Central memory CD8-positive, alpha-beta T cell (primary cell): ENCODE measurements at regions not wholly inside any gene's neighbourhood (a gene's known extent, or its start where the extent isn't known, plus 50 kb on each side); places are given as distances from the start of the nearest gene placed in this dataset.

ENCODE experiments used
- ATAC-seq: fragments of 150-1000 bp; cut with Tn5 transposase; replicated peaks from 2 replicates; pipeline ENCODE4 v1.10.0; 2022; ENCODE audit warnings: mild to moderate bottlenecking, moderate FRiP score, moderate number of reproducible peaks; ENCODE audit not compliant: poor library complexity, severe bottlenecking; ENCODE audit errors: extremely low read depth
- DNase-seq, 2 donors: peaks; one replicate each; pipeline ENCODE4 v3.0.0; 2021; ENCODE audit warnings: low spot score in 2 of 2
- H3K27ac Mint-ChIP-seq: one replicate; pipeline ENCODE4 v1.8.0; 2022; ENCODE audit warnings: low read depth, mild to moderate bottlenecking, moderate library complexity, mixed read lengths
- H3K27me3 Mint-ChIP-seq: one replicate; pipeline ENCODE4 v1.8.0; 2022; ENCODE audit warnings: mixed read lengths
- H3K36me3 Mint-ChIP-seq: one replicate; pipeline ENCODE4 v1.8.0; 2022; ENCODE audit warnings: mild to moderate bottlenecking, moderate library complexity, mixed read lengths; ENCODE audit not compliant: insufficient read depth
- H3K4me1 Mint-ChIP-seq: one replicate; pipeline ENCODE4 v1.8.0; 2022; ENCODE audit warnings: mixed read lengths
- H3K4me3 Mint-ChIP-seq: one replicate; pipeline ENCODE4 v1.8.0; 2022; ENCODE audit warnings: mild to moderate bottlenecking, moderate library complexity, mixed read lengths
- H3K9me3 Mint-ChIP-seq: one replicate; pipeline ENCODE4 v1.8.0; 2022; ENCODE audit warnings: mixed read lengths

DNA sequence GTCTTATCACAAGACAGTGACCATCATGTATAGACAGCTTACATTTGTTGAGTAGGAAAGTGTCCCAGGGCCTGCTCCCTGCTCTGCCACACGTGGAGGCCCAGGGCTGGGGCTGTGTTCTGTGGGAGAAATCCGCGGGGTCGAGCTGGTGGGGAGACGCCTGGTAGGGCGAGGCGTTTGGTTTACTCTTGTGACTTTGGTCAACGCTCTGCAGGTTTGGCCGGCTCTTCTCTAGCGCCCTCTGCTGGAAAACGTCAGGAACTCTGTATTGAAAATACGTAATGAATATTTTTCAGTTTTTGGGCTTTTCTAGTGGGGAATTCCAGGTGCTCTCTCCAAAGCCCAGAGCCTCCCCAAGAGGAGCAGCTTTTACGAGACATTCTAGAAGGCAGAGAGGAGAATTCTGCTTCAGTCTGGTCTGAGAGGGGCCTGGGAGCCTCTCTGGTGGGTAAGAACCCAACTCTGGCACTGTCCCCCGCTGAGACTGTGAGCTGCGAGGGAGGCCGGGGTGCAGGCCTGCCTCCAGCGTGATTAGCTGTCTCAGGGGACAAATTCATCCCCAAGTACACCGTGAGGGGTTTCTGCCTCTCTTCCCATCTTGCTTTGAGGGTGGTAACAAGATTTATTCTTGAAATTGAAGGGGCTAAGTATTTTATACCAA is 112.6 kb upstream of the RALGAPA2 start:
- peaks cover 39% of the 10 kb centered on the region for H3K27me3 Mint-ChIP-seq
- H3K27ac Mint-ChIP-seq = no peak overlapping the region
- no peaks in the 10 kb centered on the region for H3K4me1 Mint-ChIP-seq
- H3K9me3 Mint-ChIP-seq = no peaks in the 10 kb centered on the region
- peak; percentile 17 to 19 for DNase-seq
- no peak overlapping the region for H3K4me3 Mint-ChIP-seq
- H3K36me3 Mint-ChIP-seq = no peaks in the 10 kb centered on the region
- ATAC-seq = no peak

DNA sequence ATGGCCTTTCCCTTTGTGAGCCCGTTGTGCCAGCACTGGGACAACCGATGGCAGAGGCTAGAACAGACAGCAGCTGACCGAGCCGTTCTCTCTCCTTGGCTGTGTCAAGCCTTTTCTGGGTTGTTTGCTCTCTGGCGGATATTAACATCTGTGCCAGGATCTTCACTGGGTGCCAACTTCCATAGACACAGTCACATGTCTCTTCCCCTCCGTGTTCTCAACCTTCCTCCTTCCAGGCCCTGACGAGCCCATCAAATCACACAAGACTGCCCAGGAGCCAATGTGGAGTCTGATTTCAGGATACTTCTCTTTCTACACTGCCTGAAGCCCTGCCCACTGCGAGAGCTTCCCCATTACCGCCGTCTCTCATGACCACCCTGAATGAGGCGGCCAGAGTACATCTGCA is 111.0 kb upstream of the RALGAPA2 start:
- ATAC-seq = no peak
- Mint-ChIP-seq H3K36me3 (no peaks in the 10 kb centered on the region), H3K4me3 (no peak overlapping the region), H3K4me1 (no peaks in the 10 kb centered on the region), H3K27me3 (peaks cover 39% of the 10 kb centered on the region), H3K9me3 (no peaks in the 10 kb centered on the region), H3K27ac (no peak overlapping the region)
- no peak for DNase-seq

DNA sequence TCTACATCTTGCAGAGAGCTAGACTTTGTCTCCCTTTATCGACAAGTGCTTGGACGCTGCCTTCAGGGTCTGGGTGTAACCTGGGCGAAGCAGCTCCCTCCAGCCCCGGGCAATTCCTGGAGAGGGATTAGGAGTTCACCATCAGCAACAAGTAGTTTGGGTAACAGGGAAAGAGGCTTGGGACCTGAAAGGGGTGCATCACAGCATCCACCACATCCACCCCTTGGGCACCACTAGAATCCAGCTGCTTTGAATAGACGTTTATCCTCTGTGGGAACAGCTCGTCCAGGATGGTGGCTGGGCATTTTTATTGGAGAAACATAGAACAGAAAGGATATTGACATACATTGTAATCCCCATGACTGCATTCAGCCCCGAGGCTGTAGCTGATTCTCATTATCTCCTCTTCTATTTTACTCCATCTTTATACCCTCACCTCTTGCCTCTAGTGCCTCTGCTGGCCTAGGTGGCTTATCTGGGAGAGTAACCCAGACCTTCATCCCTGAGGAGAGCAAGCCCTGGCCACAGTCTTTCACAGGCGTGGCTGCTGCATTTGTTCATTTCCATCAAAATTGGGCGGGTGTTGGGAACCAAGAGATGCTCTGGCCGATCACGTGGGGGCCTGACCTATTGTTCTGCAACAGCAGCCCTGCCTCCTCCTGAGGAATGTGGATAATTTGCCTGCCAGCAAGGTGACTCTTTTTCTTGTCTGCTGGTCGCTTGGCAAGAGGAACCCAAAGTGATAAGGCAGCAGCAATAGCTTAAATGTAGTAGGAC is 109.2 kb upstream of the RALGAPA2 start:
- ATAC-seq (no peak), DNase-seq (no peak)
- Mint-ChIP-seq H3K27ac (no peak overlapping the region), H3K36me3 (no peaks in the 10 kb centered on the region), H3K4me3 (no peak overlapping the region), H3K27me3 (peaks cover 39% of the 10 kb centered on the region), H3K4me1 (no peaks in the 10 kb centered on the region), H3K9me3 (no peaks in the 10 kb centered on the region)

DNA sequence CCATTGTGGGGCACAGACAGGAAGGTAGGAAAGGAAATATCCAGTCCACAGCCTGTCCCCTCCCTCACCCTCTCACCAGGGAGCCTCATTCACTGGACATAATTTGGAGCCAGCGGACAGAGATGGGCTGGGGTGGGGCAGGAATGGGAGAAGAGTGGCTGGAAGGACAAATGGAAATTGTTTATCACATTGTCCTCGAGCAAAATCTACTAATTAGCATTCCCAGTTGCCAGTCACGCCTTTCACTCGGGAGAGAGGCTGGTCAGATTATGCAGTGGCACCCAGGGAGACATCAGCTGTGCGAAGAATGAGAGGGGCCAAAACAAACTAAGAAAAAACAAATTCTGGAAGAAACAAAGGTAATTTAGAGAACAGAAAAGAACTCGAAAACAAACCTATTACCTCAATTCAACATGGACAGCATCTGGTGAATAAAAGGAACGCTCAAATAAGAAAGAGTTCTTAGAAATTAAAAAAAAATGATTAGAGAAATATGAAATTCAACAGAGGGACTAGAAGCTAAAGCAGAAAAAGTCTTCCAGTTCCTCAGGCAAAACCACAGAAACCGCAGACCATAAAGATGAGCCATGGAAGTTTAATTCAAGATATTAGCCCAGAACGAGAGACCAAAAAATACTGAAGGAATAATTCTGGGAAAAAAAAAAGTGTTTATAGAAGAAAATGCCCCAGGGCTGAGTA is 108.5 kb upstream of the RALGAPA2 start:
- ATAC-seq (no peak), DNase-seq (no peak)
- H3K9me3 Mint-ChIP-seq = no peaks in the 10 kb centered on the region
- H3K4me3 Mint-ChIP-seq = no peak overlapping the region
- H3K27me3 Mint-ChIP-seq = peaks cover 32% of the 10 kb centered on the region
- no peaks in the 10 kb centered on the region for H3K4me1 Mint-ChIP-seq
- H3K36me3 Mint-ChIP-seq = no peaks in the 10 kb centered on the region
- H3K27ac Mint-ChIP-seq = no peak overlapping the region

DNA sequence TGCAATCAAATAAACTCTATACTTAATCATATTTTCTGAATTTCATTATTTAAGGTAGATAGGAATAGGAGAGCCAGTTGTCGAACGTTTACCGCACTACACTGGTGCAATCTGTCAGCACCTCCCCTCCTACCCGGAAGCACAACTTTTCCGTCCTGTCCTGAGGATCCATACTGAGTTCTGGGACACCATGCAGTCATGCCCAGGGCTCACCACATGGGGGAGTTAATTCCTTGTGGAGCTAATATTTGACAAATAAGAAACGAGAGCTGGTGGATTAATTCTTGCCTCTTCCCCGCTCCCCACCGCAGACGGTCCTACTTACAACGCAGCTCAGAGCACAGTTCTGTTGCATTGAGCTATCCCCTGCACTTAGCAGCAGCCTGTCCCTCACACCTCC is 107.7 kb upstream of the RALGAPA2 start:
- Mint-ChIP-seq H3K9me3 (no peaks in the 10 kb centered on the region), H3K36me3 (no peaks in the 10 kb centered on the region), H3K27me3 (peaks cover 38% of the 10 kb centered on the region), H3K27ac (no peak overlapping the region), H3K4me3 (no peak overlapping the region), H3K4me1 (no peaks in the 10 kb centered on the region)
- ATAC-seq (no peak), DNase-seq (no peak)

DNA sequence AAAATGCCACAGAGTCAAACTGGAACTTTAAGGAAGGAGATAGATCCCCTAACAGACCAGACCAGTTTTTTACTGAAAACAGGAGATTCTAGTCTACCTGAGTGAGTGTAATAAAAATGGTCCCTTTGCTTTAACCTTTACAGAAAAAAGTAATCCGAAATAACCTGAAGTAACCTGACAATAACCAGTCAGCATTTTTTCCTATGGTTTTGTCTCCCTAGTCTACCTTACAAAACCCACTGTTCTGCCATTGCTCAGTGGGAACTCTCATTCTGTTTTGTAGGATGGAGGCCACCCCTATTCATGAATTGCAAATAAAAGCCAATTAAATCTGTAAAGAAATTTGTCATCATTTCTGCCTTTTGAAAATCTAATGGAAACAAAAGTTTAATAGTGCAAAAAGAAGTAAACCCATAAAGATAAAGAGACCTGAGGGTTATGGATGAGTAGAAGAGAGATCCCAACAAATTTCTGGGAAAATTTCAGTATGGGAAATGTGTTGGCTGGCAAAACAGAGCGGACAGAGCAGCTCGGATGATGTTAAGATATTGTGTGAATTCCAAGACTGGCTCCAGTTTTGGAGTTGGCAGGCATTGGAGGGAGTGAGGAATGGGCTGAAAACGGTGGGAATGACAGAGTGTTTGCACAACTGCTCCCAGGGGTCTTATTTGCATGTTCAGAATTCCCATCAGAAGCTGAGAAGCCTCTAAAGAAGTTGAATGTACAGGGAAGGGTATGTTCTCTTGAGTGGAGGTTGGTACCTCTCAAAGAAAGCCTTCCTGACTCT is 104.7 kb upstream of the RALGAPA2 start:
- no peaks in the 10 kb centered on the region for H3K9me3 Mint-ChIP-seq

DNA sequence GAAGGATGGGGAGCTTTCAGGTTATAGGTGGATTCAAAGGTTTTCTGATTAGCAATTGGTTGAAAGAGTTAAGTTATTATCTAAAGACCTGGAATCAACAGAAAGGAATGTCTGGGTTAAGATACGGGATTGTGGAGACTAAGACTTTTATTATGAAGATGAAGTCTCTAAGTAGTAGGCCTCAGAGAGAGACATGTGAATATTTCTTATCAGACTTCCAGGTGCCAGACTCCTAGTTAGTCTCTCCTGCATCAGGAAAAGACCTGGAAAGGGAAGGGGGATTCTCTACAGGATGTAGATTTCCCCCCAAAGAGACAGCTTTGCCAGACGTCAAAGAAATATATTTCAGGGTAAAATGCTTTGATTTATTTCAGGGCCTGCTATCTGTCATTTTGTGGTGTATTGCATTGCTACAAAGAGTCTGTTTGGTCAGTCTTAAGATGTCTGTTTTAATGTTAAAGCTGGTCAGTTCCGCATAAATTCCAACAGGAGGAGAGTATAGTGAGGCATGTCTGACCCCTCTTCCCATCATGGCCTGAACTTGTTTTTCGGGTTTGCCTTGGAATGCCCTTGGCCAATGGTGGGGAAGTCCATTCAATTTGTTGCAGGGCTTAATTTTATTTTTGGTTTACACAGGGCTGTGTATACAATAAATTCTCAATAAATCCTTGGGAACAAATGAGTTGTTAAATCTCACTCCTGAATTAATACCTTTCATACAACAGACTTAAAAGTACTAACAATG is 103.4 kb upstream of the RALGAPA2 start:
- no peak overlapping the region for H3K27ac Mint-ChIP-seq
- no peak overlapping the region for H3K4me3 Mint-ChIP-seq
- no peaks in the 10 kb centered on the region for H3K4me1 Mint-ChIP-seq
- DNase-seq = no peak
- ATAC-seq = no peak
- no peaks in the 10 kb centered on the region for H3K36me3 Mint-ChIP-seq
- H3K9me3 Mint-ChIP-seq = no peaks in the 10 kb centered on the region
- peaks cover 47% of the 10 kb centered on the region for H3K27me3 Mint-ChIP-seq

More for the DNA sequence above, 104.7 kb upstream of the RALGAPA2 start:
- Mint-ChIP-seq H3K27ac (no peak overlapping the region), H3K4me1 (no peaks in the 10 kb centered on the region), H3K27me3 (peaks cover 40% of the 10 kb centered on the region), H3K4me3 (no peak overlapping the region), H3K36me3 (no peaks in the 10 kb centered on the region)
- DNase-seq (no peak), ATAC-seq (no peak)

DNA sequence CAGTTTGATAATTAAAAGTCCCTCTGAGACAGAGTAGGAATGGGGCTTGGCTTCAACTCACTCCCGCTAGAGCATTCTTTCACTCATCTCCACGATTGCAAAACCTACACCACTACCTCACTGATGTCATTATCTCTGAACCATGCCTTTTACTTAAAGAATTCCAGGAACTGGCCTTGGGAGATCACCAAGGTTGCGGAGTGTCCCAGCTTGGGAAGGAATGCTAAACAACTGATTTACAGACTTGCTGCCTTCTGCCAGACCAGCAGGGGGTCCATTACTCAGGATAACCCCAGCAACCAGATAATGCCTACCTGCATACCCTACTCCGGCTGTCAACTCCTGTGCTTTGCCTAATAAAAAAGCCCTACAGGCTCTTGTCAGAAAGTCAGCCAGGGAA is 102.2 kb upstream of the RALGAPA2 start:
- Mint-ChIP-seq H3K27me3 (peaks cover 53% of the 10 kb centered on the region), H3K4me3 (no peak overlapping the region), H3K36me3 (no peaks in the 10 kb centered on the region), H3K27ac (no peak overlapping the region), H3K9me3 (no peaks in the 10 kb centered on the region), H3K4me1 (no peaks in the 10 kb centered on the region)
- no peak for DNase-seq
- ATAC-seq = no peak

DNA sequence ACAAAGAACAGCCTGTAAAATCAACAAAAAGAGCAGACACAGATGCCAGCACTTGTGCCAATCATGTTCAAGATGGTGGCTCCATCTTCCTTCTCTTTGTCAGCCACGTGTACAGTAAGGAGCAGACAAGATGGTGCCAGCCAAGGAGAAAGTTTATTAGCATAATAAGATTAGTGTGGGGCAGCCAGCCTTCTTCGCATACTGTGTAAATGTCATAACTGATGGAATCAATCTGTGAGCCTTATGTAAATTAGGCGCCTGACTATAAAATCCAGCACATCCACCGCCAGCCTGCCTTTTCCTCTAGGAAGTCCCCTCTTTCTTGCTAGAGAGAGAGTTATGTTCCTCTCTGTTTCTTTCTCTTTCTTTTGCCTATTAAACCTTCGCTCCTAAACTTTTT is 99.7 kb upstream of the RALGAPA2 start:
- no peaks in the 10 kb centered on the region for H3K36me3 Mint-ChIP-seq
- H3K27me3 Mint-ChIP-seq = peaks cover 47% of the 10 kb centered on the region
- DNase-seq (no peak), ATAC-seq (no peak)
- H3K27ac Mint-ChIP-seq = no peak overlapping the region
- no peaks in the 10 kb centered on the region for H3K4me1 Mint-ChIP-seq
- no peaks in the 10 kb centered on the region for H3K9me3 Mint-ChIP-seq
- H3K4me3 Mint-ChIP-seq = no peak overlapping the region

DNA sequence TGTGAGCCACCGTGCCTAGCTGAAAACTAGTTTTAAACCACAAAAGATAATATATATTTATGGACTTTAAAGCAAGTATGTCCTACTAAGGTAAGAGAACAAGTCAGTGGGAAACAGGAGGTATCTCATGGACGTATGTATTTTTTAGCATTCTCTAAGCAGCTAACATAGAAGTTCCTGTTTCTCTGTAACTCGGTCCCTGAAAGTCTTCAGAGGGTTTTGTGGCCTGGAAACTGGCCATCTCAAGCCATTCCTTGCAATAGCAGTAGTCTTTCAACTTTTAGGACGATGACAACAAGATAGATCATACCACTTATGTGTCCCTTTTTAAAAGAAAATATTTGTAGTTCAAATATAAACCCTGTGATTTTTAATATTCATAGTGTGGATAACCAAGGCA is 95.6 kb upstream of the RALGAPA2 start:
- DNase-seq = no peak
- peaks cover 65% of the 10 kb centered on the region for H3K27me3 Mint-ChIP-seq
- no peaks in the 10 kb centered on the region for H3K4me1 Mint-ChIP-seq
- no peak for ATAC-seq
- no peak overlapping the region for H3K27ac Mint-ChIP-seq
- no peak overlapping the region for H3K4me3 Mint-ChIP-seq
- H3K36me3 Mint-ChIP-seq = no peaks in the 10 kb centered on the region
- no peaks in the 10 kb centered on the region for H3K9me3 Mint-ChIP-seq

DNA sequence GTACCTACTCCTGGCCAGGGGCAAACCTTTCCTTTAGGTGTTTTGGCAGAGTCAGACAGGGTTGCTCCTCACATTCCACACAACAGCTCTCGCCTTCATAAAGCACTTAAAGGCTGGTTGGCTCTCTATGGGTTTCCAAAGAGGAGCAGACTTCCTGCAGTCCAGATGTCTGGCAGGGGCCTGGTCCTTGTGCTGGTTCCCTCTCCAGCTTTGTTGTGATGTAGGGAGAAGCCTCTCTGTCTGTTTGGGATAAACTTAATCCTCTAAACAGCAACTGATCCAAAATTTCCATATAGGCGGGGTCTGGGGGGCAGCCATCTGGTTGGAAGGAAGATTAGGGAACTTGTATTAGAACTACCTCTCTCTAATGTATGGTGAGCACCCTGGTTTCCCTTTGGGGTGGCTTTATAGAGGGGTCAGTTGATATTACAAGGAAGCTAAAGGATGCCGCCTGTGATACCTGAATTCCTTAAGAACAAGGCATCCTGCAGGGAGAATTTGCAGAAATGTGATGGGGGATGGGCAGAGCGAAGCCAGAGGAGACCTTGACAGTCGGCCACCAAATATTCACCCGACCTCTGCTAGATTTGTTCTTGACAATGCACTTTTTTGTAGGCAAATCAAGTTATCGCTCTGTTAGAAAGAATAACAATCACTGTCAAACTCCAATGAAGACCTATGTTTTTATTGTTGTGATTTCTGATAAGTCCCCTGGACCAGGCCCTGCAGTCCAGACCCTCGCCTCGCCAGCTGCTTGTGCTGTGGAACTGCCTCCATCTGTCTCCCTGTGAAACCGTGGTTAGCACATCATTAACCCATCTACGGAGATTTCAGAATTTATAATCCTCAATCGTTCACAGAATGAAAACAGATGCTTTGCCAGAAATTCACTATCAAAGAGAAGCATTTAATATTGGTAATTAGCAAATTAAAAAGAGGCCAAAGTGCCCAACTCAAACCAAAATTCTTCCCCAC is 94.0 kb upstream of the RALGAPA2 start:
- Mint-ChIP-seq H3K4me1 (no peaks in the 10 kb centered on the region), H3K4me3 (no peak overlapping the region), H3K27me3 (peaks cover 55% of the 10 kb centered on the region), H3K27ac (no peak overlapping the region), H3K36me3 (no peaks in the 10 kb centered on the region), H3K9me3 (no peaks in the 10 kb centered on the region)
- no peak for DNase-seq
- ATAC-seq = no peak
